Vagina (tissue), 2 donors: ENCODE measurements at regions not wholly inside any gene's neighbourhood (a gene's known extent, or its start where the extent isn't known, plus 50 kb on each side); places are given as distances from the start of the nearest gene placed in this dataset.

ENCODE experiments used
- POLR2A ChIP-seq, 2 donors: fragments of 450-650 bp; IDR thresholded peaks; one replicate each; pipeline ENCODE4 v1.6.1; 2017; ENCODE audit warnings: antibody characterized with exemption in 2 of 2, mild to moderate bottlenecking in 2 of 2, moderate library complexity in 2 of 2
- POLR2AphosphoS5 ChIP-seq, 2 donors: sonication (generic); formaldehyde crosslinking; IDR thresholded peaks; one replicate each; pipeline ENCODE4 v1.9.0; 2017; ENCODE audit warnings: antibody characterized with exemption in 2 of 2, mild to moderate bottlenecking in 2 of 2, low read depth in 1 of 2; ENCODE audit not compliant: insufficient read depth in 1 of 2
- TF ChIP-seq, protein P1 (sequence below), 3 experiments: fragments of 450-650 bp in 2 of 3; fragments of 200-600 bp in 1 of 3; sonication (generic) in 1 of 3; IDR thresholded peaks; one replicate each; pipeline ENCODE4 v1.5.1; 2017 to 2019; ENCODE audit warnings: antibody characterized with exemption in 3 of 3, mild to moderate bottlenecking in 2 of 3, moderate library complexity in 2 of 3

GRCh38 chr2:239879423-239880084 is 145.6 kb downstream of the NDUFA10 start:
- TF ChIP-seq, protein P1, sequence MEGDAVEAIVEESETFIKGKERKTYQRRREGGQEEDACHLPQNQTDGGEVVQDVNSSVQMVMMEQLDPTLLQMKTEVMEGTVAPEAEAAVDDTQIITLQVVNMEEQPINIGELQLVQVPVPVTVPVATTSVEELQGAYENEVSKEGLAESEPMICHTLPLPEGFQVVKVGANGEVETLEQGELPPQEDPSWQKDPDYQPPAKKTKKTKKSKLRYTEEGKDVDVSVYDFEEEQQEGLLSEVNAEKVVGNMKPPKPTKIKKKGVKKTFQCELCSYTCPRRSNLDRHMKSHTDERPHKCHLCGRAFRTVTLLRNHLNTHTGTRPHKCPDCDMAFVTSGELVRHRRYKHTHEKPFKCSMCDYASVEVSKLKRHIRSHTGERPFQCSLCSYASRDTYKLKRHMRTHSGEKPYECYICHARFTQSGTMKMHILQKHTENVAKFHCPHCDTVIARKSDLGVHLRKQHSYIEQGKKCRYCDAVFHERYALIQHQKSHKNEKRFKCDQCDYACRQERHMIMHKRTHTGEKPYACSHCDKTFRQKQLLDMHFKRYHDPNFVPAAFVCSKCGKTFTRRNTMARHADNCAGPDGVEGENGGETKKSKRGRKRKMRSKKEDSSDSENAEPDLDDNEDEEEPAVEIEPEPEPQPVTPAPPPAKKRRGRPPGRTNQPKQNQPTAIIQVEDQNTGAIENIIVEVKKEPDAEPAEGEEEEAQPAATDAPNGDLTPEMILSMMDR (IDR thresholded peaks at IDR 0.05): no peak
- TF ChIP-seq POLR2AphosphoS5 (IDR thresholded peaks at IDR 0.05; ENCODE audit: insufficient read depth in 1 of 2, low read depth in 1 of 2) (no peak), POLR2A (IDR thresholded peaks at IDR 0.05) (no peak)
